Neutrophil (primary cell): ENCODE measurements at regions not wholly inside any gene's neighbourhood (a gene's known extent, or its start where the extent isn't known, plus 50 kb on each side); places are given as distances from the start of the nearest gene placed in this dataset.
A peak's percentile ranks its signal among the peaks of the same experiment; 100 is the strongest.

Experiments used
- H3K27ac ChIP-seq: fragments of 200-600 bp; sonication (generic); 2 replicates; pipeline ENCODE4 v1.5.1; 2016; ENCODE audit warnings: mild to moderate bottlenecking, moderate library complexity
- H3K27me3 ChIP-seq: fragments of 200-600 bp; sonication (generic); 2 replicates; pipeline ENCODE4 v1.6.0; 2016; ENCODE audit warnings: mild to moderate bottlenecking
- H3K36me3 ChIP-seq: fragments of 200-600 bp; sonication (generic); 2 replicates; pipeline ENCODE4 v1.5.1; 2017
- H3K4me1 ChIP-seq, 2 experiments: fragments of 200-600 bp in 1 of 2; sonication (generic) in 1 of 2; 1 replicate in 1 of 2; 2 replicates in 1 of 2; pipeline versions ENCODE4 v1.5.1 to v1.6.1; 2013 to 2016; ENCODE audit warnings: low read depth in 1 of 2, low read length in 1 of 2, mild to moderate bottlenecking in 1 of 2, moderate library complexity in 1 of 2; ENCODE audit not compliant: control insufficient read depth in 1 of 2, insufficient read depth in 1 of 2
- H3K4me3 ChIP-seq, 2 experiments: fragments of 200-600 bp in 1 of 2; sonication (generic) in 1 of 2; 1 replicate in 1 of 2; 2 replicates in 1 of 2; pipeline ENCODE4 v1.5.1; 2013 to 2016; ENCODE audit warnings: low read depth in 1 of 2, low read length in 1 of 2, mild to moderate bottlenecking in 1 of 2, moderate library complexity in 1 of 2
- H3K9me3 ChIP-seq: fragments of 200-600 bp; sonication (generic); 2 replicates; pipeline ENCODE4 v1.5.1; 2016
- CTCF ChIP-seq: fragments of 200-600 bp; sonication (generic); IDR thresholded peaks from 2 replicates; pipeline ENCODE4 v1.5.1; 2016; ENCODE audit warnings: antibody characterized with exemption

- no peak overlapping the region for H3K27ac ChIP-seq
Measured at GRCh38 chr3:104856741-104857140, 510.0 kb upstream of the ALCAM start.

GRCh38 chr3:104868291-104868690, 498.4 kb upstream of the ALCAM start:
- no peaks in the 10 kb centered on the region for H3K27me3 ChIP-seq
- no peaks in the 10 kb centered on the region for H3K4me1 ChIP-seq
- no peak overlapping the region for H3K4me3 ChIP-seq
- H3K9me3 ChIP-seq: no peaks in the 10 kb centered on the region
- no peaks in the 10 kb centered on the region for H3K36me3 ChIP-seq
- H3K27ac ChIP-seq: no peak overlapping the region
- no peak for TF ChIP-seq CTCF

More at GRCh38 chr3:104856741-104857140, 510.0 kb upstream of the ALCAM start:
- Histone ChIP-seq H3K27me3 (no peaks in the 10 kb centered on the region), H3K36me3 (no peaks in the 10 kb centered on the region), H3K4me3 (no peak overlapping the region), H3K9me3 (no peaks in the 10 kb centered on the region), H3K4me1 (no peaks in the 10 kb centered on the region)
- TF ChIP-seq CTCF: no peak

- Histone ChIP-seq H3K9me3 (no peaks in the 10 kb centered on the region), H3K36me3 (no peaks in the 10 kb centered on the region), H3K4me3 (no peak overlapping the region), H3K4me1 (no peaks in the 10 kb centered on the region), H3K27me3 (no peaks in the 10 kb centered on the region), H3K27ac (no peak overlapping the region)
- TF ChIP-seq CTCF: no peak
Measured at GRCh38 chr3:104870276-104870675, 496.4 kb upstream of the ALCAM start.

GRCh38 chr3:104873331-104873730, 493.4 kb upstream of the ALCAM start:
- H3K36me3 ChIP-seq: no peaks in the 10 kb centered on the region
- TF ChIP-seq CTCF: no peak
- H3K9me3 ChIP-seq: no peaks in the 10 kb centered on the region
- H3K4me3 ChIP-seq: no peak overlapping the region
- H3K27ac ChIP-seq: no peak overlapping the region
- H3K4me1 ChIP-seq: peaks cover under 1 to 6% of the 10 kb centered on the region in 2 experiments
- H3K27me3 ChIP-seq: no peaks in the 10 kb centered on the region

GRCh38 chr3:104878395-104878794, 488.3 kb upstream of the ALCAM start:
- Histone ChIP-seq H3K4me1 (peaks cover 2 to 12% of the 10 kb centered on the region in 2 experiments), H3K36me3 (no peaks in the 10 kb centered on the region), H3K27ac (peak overlapping the region; percentile 48), H3K4me3 (no peak overlapping the region), H3K9me3 (no peaks in the 10 kb centered on the region), H3K27me3 (no peaks in the 10 kb centered on the region)
- TF ChIP-seq CTCF: no peak

- TF ChIP-seq CTCF: no peak
- Histone ChIP-seq H3K9me3 (no peaks in the 10 kb centered on the region), H3K4me1 (peaks cover 2 to 12% of the 10 kb centered on the region in 2 experiments), H3K4me3 (no peak overlapping the region), H3K27ac (no peak overlapping the region), H3K27me3 (no peaks in the 10 kb centered on the region), H3K36me3 (no peaks in the 10 kb centered on the region)
Measured at GRCh38 chr3:104879919-104880318, 486.8 kb upstream of the ALCAM start.
